GM12878 (cell line): ENCODE measurements at regions not wholly inside any gene's neighbourhood (a gene's known extent, or its start where the extent isn't known, plus 50 kb on each side); places are given as distances from the start of the nearest gene placed in this dataset.

ENCODE experiments used
- ATAC-seq: fragments of 200-7000 bp; cut with Tn5 transposase; 3 replicates; pipeline ENCODE4 v1.9.1; 2020; ENCODE audit warnings: mild to moderate bottlenecking, moderate library complexity
- BruUV-seq: library from RNA; stranded (reverse); fragments of 400-500 nt; replicated peaks from 2 replicates; lab custom pipeline; 2021; lab: Mats Ljungman, UMichigan
- CTCF ChIA-PET: fragments of 300-600 bp; sonication (Branson Sonifier 250); formaldehyde crosslinking; extraction: SDS; loops from one replicate; lab custom pipeline; 2021; ENCODE audit warnings: inconsistent platforms; lab: Yijun Ruan, JAX
- POLR2A ChIA-PET: fragments of 350-600 bp; formaldehyde crosslinking; extraction: SDS; loops from one replicate; lab custom pipeline; 2021; ENCODE audit warnings: inconsistent platforms; lab: Charles Lee
- RAD21 ChIA-PET: fragments of 300-600 bp; sonication (Branson Sonifier 250); formaldehyde crosslinking; loops from one replicate; lab custom pipeline; 2023; ENCODE audit warnings: antibody characterized with exemption; ENCODE audit not compliant: unreplicated experiment; lab: Charles Lee
- SMC1A ChIA-PET: fragments of 300-600 bp; sonication (Branson Sonifier 250); formaldehyde crosslinking; loops from one replicate; lab custom pipeline; 2023; ENCODE audit not compliant: unreplicated experiment, uncharacterized antibody; lab: Charles Lee
- DNase-seq: peaks from one replicate; pipeline ENCODE4 v3.0.0-alpha.2; 2011; ENCODE audit warnings: low read depth, low spot score
- FAIRE-seq: peaks from 3 replicates; lab custom pipeline; 2011; peaks lifted over from hg19 to GRCh38; lab: Jason Lieb, UNC
- H2AFZ ChIP-seq: 2 replicates; pipeline ENCODE4 v1.6.0; 2011; ENCODE audit warnings: low read depth, low read length, control low read depth; ENCODE audit not compliant: control insufficient read depth
- H3K27ac ChIP-seq: 2 replicates; pipeline ENCODE4 v1.5.1; 2011; ENCODE audit warnings: control low read depth; ENCODE audit not compliant: control insufficient read depth, insufficient read depth
- H3K27me3 ChIP-seq, 2 experiments: replicated peaks in 1 of 2; 2 replicates each; pipeline versions ENCODE4 v1.6.0 to v1.6.1; 2011; ENCODE audit warnings: low read length in 1 of 2; ENCODE audit not compliant: control insufficient read depth in 2 of 2, insufficient read depth in 2 of 2
- H3K36me3 ChIP-seq, 2 experiments: 2 replicates each; pipeline ENCODE4 v1.5.1; 2011; ENCODE audit warnings: low read length in 1 of 2; ENCODE audit not compliant: control insufficient read depth in 2 of 2, insufficient read depth in 2 of 2
- H3K4me1 ChIP-seq: 2 replicates; pipeline ENCODE4 v1.6.1; 2011; ENCODE audit warnings: mild to moderate bottlenecking, low read length, moderate library complexity, mixed read lengths; ENCODE audit not compliant: control insufficient read depth, insufficient read depth
- H3K4me2 ChIP-seq: 2 replicates; pipeline ENCODE4 v1.6.0; 2011; ENCODE audit warnings: control low read depth; ENCODE audit not compliant: control insufficient read depth, insufficient read depth
- H3K4me3 ChIP-seq: fragments of 200-600 bp; sonication (generic); 2 replicates; pipeline ENCODE4 v1.5.1; 2016
- H3K79me2 ChIP-seq: 2 replicates; pipeline ENCODE4 v1.6.0; 2011; ENCODE audit warnings: low read length; ENCODE audit not compliant: control insufficient read depth, insufficient read depth
- H3K9ac ChIP-seq: 2 replicates; pipeline ENCODE4 v1.8.0; 2011; ENCODE audit warnings: low read length, control low read depth, mixed read lengths; ENCODE audit not compliant: control insufficient read depth, insufficient read depth
- H3K9me3 ChIP-seq: replicated peaks from 3 replicates; pipeline ENCODE4 v1.5.1; 2011; ENCODE audit warnings: mild to moderate bottlenecking, low read length; ENCODE audit not compliant: control insufficient read depth, insufficient read depth
- H4K20me1 ChIP-seq: 2 replicates; pipeline ENCODE4 v1.6.0; 2011; ENCODE audit not compliant: control insufficient read depth, insufficient read depth
- BACH1 ChIP-seq: fragments of 450-650 bp; IDR thresholded peaks from 2 replicates; pipeline ENCODE4 v1.6.1; 2017; ENCODE audit warnings: mild to moderate bottlenecking, borderline replicate concordance
- BHLHE40 ChIP-seq, 2 experiments: fragments of 450-650 bp in 1 of 2; IDR thresholded peaks; 2 replicates each; pipeline ENCODE4 v1.6.1; 2011 to 2017; ENCODE audit warnings: low read depth in 2 of 2, borderline replicate concordance in 1 of 2, improper control_type of control experiment in 1 of 2, low read length in 1 of 2, mild to moderate bottlenecking in 1 of 2
- CREB1 ChIP-seq: IDR thresholded peaks from 2 replicates; pipeline ENCODE4 v1.6.1; 2012; ENCODE audit warnings: low read depth, mild to moderate bottlenecking, inconsistent platforms
- GATAD2B ChIP-seq: fragments of 450-650 bp; conservative IDR thresholded peaks from 2 replicates; pipeline ENCODE4 v1.6.1; 2017; ENCODE audit warnings: low read depth, mild to moderate bottlenecking, moderate library complexity
- HDAC6 ChIP-seq: fragments of 200-600 bp; sonication (generic); IDR thresholded peaks from one replicate; pipeline ENCODE4 v1.8.0; 2017; ENCODE audit warnings: antibody characterized with exemption; ENCODE audit not compliant: unreplicated experiment
- IRF3 ChIP-seq: fragments of 450-650 bp; IDR thresholded peaks from 2 replicates; pipeline ENCODE4 v1.6.1; 2014; ENCODE audit warnings: mild to moderate bottlenecking
- NBN ChIP-seq: fragments of 450-650 bp; IDR thresholded peaks from 2 replicates; pipeline ENCODE4 v1.6.1; 2016
- SMC3 ChIP-seq: IDR thresholded peaks from 2 replicates; pipeline ENCODE4 v1.6.1; 2011; ENCODE audit warnings: low read length, improper control_type of control experiment, borderline replicate concordance
- TCF3 ChIP-seq: IDR thresholded peaks from 2 replicates; pipeline ENCODE4 v1.6.1; 2012; ENCODE audit warnings: low read depth, mild to moderate bottlenecking, low read length, borderline replicate concordance; ENCODE audit not compliant: insufficient read depth
- USF2 ChIP-seq: IDR thresholded peaks from 2 replicates; pipeline ENCODE4 v1.6.1; 2011; ENCODE audit warnings: low read depth, low read length, improper control_type of control experiment, borderline replicate concordance
- WGBS: methylation state at CpG from one replicate; pipeline ENCODE4 v1.1.6; 2016; ENCODE audit warnings: low lambda C conversion rate; ENCODE audit not compliant: insufficient replicate concordance, insufficient coverage; ENCODE audit errors: missing lambda C conversion rate; 5-methylcytosine and 5-hydroxymethylcytosine counted together
- in situ Hi-C: fragments of 300-500 bp; cut with MboI; formaldehyde crosslinking; loops from 9 replicates; pipeline ENCODE4 v1.14.3; 2018; ENCODE audit warnings: mixed read lengths
- intact Hi-C: fragments of 100-400 bp; cut with micrococcal nuclease; formaldehyde crosslinking; loops from one replicate; pipeline ENCODE4 v1.14.2; 2022; ENCODE audit not compliant: unreplicated experiment
- TF ChIP-seq, protein P1 (sequence below): IDR thresholded peaks from 2 replicates; pipeline ENCODE4 v1.6.1; 2012; ENCODE audit warnings: low read depth, low read length, improper control_type of control experiment

GRCh38 chr11:70861559-70861958 is 390.8 kb downstream of the SHANK2 start:
- FAIRE-seq, result no peak
- H4K20me1 ChIP-seq, result no peaks in the 10 kb centered on the region
- H3K27me3 ChIP-seq, result no peaks in the 10 kb centered on the region
- intact Hi-C loops, result no loop called here
- no peaks in the 10 kb centered on the region for H3K79me2 ChIP-seq
- H3K4me3 ChIP-seq, result no peak overlapping the region
- TF ChIP-seq IRF3, result no peak
- TF ChIP-seq BACH1, result no peak
- no peak for TF ChIP-seq NBN
- no peak for TF ChIP-seq HDAC6
- no peak for TF ChIP-seq BHLHE40 (IDR thresholded peaks at IDR 0.05; ENCODE audit: borderline replicate concordance in 1 of 2, low read depth in 2 of 2, low read length in 1 of 2)
- TF ChIP-seq GATAD2B, result no peak
- TF ChIP-seq, all 136 proteins: peak for 0
- Histone ChIP-seq H2AFZ (no peak overlapping the region), H3K9me3 (no peaks in the 10 kb centered on the region), H3K36me3 (no peaks in the 10 kb centered on the region), H3K9ac (no peak overlapping the region), H3K4me1 (no peaks in the 10 kb centered on the region), H3K4me2 (no peak overlapping the region), H3K27ac (no peak overlapping the region)
- ATAC-seq (no peak), DNase-seq (no peak)
- BruUV-seq, result no TSS peak
- CTCF ChIA-PET, result no interaction called here
- WGBS, result 0% methylated on average over 2 of the region's 2 CpGs
- in situ Hi-C loops, result no loop called here
- SMC1A ChIA-PET, result no interaction called here
- POLR2A ChIA-PET, result no interaction called here
- RAD21 ChIA-PET, result no interaction called here

- Histone ChIP-seq H3K4me1 (no peaks in the 10 kb centered on the region), H2AFZ (no peak overlapping the region), H3K27ac (no peak overlapping the region), H3K27me3 (no peaks in the 10 kb centered on the region), H3K79me2 (no peaks in the 10 kb centered on the region), H3K36me3 (no peaks in the 10 kb centered on the region), H3K4me3 (no peak overlapping the region), H3K9me3 (no peaks in the 10 kb centered on the region), H3K4me2 (no peak overlapping the region), H4K20me1 (no peaks in the 10 kb centered on the region), H3K9ac (no peak overlapping the region)
- WGBS, result 23% methylated on average over 6 of the region's 6 CpGs
- POLR2A ChIA-PET, result no interaction called here
- in situ Hi-C loops, result no loop called here
- intact Hi-C loops, result no loop called here
- DNase-seq (no peak), FAIRE-seq (no peak), ATAC-seq (no peak)
- RAD21 ChIA-PET, result no interaction called here
- TF ChIP-seq CREB1 (no peak), TCF3 (no peak), NBN (no peak), SMC3 (no peak), USF2 (no peak)
- TF ChIP-seq, protein P1, sequence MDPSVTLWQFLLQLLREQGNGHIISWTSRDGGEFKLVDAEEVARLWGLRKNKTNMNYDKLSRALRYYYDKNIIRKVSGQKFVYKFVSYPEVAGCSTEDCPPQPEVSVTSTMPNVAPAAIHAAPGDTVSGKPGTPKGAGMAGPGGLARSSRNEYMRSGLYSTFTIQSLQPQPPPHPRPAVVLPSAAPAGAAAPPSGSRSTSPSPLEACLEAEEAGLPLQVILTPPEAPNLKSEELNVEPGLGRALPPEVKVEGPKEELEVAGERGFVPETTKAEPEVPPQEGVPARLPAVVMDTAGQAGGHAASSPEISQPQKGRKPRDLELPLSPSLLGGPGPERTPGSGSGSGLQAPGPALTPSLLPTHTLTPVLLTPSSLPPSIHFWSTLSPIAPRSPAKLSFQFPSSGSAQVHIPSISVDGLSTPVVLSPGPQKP, result no peak
- SMC1A ChIA-PET, result no interaction called here
- BruUV-seq, result no TSS peak
- CTCF ChIA-PET, result interaction anchor here (0.9 kb wide), 1 partner anchor 698 kb away, joined by 3 read pairs; no protein-coding TSS in a partner anchor
Observed at GRCh38 chr11:70862093-70862492, 390.3 kb downstream of the SHANK2 start.
